ENCODE measurements at regions not wholly inside any gene's neighbourhood (a gene's known extent, or its start where the extent isn't known, plus 50 kb on each side); places are given as distances from the start of the nearest gene placed in this dataset.

- Histone ChIP-seq H3K4me3 (no peak overlapping the region), H3K36me3 (no peaks in the 10 kb centered on the region), H3K4me1 (no peaks in the 10 kb centered on the region), H3K27ac (no peak overlapping the region), H3K27me3 (no peaks in the 10 kb centered on the region), H3K9me3 (no peaks in the 10 kb centered on the region)
- TF ChIP-seq, protein P1, sequence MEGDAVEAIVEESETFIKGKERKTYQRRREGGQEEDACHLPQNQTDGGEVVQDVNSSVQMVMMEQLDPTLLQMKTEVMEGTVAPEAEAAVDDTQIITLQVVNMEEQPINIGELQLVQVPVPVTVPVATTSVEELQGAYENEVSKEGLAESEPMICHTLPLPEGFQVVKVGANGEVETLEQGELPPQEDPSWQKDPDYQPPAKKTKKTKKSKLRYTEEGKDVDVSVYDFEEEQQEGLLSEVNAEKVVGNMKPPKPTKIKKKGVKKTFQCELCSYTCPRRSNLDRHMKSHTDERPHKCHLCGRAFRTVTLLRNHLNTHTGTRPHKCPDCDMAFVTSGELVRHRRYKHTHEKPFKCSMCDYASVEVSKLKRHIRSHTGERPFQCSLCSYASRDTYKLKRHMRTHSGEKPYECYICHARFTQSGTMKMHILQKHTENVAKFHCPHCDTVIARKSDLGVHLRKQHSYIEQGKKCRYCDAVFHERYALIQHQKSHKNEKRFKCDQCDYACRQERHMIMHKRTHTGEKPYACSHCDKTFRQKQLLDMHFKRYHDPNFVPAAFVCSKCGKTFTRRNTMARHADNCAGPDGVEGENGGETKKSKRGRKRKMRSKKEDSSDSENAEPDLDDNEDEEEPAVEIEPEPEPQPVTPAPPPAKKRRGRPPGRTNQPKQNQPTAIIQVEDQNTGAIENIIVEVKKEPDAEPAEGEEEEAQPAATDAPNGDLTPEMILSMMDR (IDR thresholded peaks at IDR 0.05), result no peak
- TF ChIP-seq POLR2A (IDR thresholded peaks at IDR 0.05), result no peak
- no peak for TF ChIP-seq POLR2AphosphoS5 (IDR thresholded peaks at IDR 0.05)
- no peak for TF ChIP-seq EP300 (IDR thresholded peaks at IDR 0.05; ENCODE audit: low read depth)
- 93 to 94% methylated on average over 3 to 10 of the region's 10 CpGs for WGBS, 2 donors (ENCODE audit: low coverage in 1 of 2)
- in situ Hi-C loops (cut with MboI; ENCODE audit: low pct_ligation_motif_present in 1 of 4, low pct_unique_long_range_greater_than_20kb in 1 of 4, low sequenced_read_pairs in 3 of 4) (no loop called here), intact Hi-C loops (cut with DNase I; ENCODE audit: low total_unique reads) (no loop called here)
- no peak for DNase-seq
These were observed 261.0 kb downstream of the TLE3 start for GRCh38 chr15:69836526-69837230.

GRCh38 chr15:69838338-69838737, 259.4 kb downstream of the TLE3 start:
- Histone ChIP-seq H3K27ac (no peak overlapping the region), H3K36me3 (no peaks in the 10 kb centered on the region), H3K4me3 (no peak overlapping the region), H3K4me1 (no peaks in the 10 kb centered on the region), H3K27me3 (no peaks in the 10 kb centered on the region), H3K9me3 (no peaks in the 10 kb centered on the region)
- WGBS, 2 donors (ENCODE audit: low coverage in 1 of 2), result 91% methylated on average over 1 of the region's 1 CpG; no CpG with 5 or more reads in 1 of the 2 donors
- intact Hi-C loops (cut with DNase I; ENCODE audit: low total_unique reads), result no loop called here
- in situ Hi-C loops (cut with MboI; ENCODE audit: low pct_ligation_motif_present in 1 of 4, low pct_unique_long_range_greater_than_20kb in 1 of 4, low sequenced_read_pairs in 3 of 4), result no loop called here
- DNase-seq, result no peak
- no peak for TF ChIP-seq POLR2AphosphoS5 (IDR thresholded peaks at IDR 0.05)
- TF ChIP-seq EP300 (IDR thresholded peaks at IDR 0.05; ENCODE audit: low read depth), result no peak
- TF ChIP-seq, protein P1 (IDR thresholded peaks at IDR 0.05), result no peak
- no peak for TF ChIP-seq POLR2A (IDR thresholded peaks at IDR 0.05)

- intact Hi-C loops (cut with DNase I; ENCODE audit: low total_unique reads), result no loop called here
These were observed 258.7 kb downstream of the TLE3 start for GRCh38 chr15:69838994-69839393.

GRCh38 chr15:69841113-69841828, 256.4 kb downstream of the TLE3 start:
- Histone ChIP-seq H3K36me3 (no peaks in the 10 kb centered on the region), H3K9me3 (no peaks in the 10 kb centered on the region), H3K4me1 (no peaks in the 10 kb centered on the region), H3K27me3 (no peaks in the 10 kb centered on the region), H3K4me3 (no peak overlapping the region), H3K27ac (no peak overlapping the region)
- intact Hi-C loops (cut with DNase I; ENCODE audit: low total_unique reads) (no loop called here), in situ Hi-C loops (cut with MboI; ENCODE audit: low pct_ligation_motif_present in 1 of 4, low pct_unique_long_range_greater_than_20kb in 1 of 4, low sequenced_read_pairs in 3 of 4) (no loop called here)
- no peak for DNase-seq
- TF ChIP-seq POLR2A (IDR thresholded peaks at IDR 0.05) (no peak), EP300 (IDR thresholded peaks at IDR 0.05; ENCODE audit: low read depth) (no peak), POLR2AphosphoS5 (IDR thresholded peaks at IDR 0.05) (no peak)
- TF ChIP-seq, protein P1 (IDR thresholded peaks at IDR 0.05), result no peak
- WGBS, 2 donors (ENCODE audit: low coverage in 1 of 2), result 54 to 57% methylated on average over 6 to 21 of the region's 21 CpGs

More at GRCh38 chr15:69838994-69839393, 258.7 kb downstream of the TLE3 start:
- Histone ChIP-seq H3K9me3 (no peaks in the 10 kb centered on the region), H3K36me3 (no peaks in the 10 kb centered on the region), H3K27ac (no peak overlapping the region), H3K4me3 (no peak overlapping the region), H3K27me3 (no peaks in the 10 kb centered on the region), H3K4me1 (no peaks in the 10 kb centered on the region)
- no peak for DNase-seq
- TF ChIP-seq POLR2AphosphoS5 (IDR thresholded peaks at IDR 0.05) (no peak), POLR2A (IDR thresholded peaks at IDR 0.05) (no peak)
- TF ChIP-seq, protein P1 (IDR thresholded peaks at IDR 0.05), result no peak
- 79% methylated on average over 2 of the region's 2 CpGs; no CpG with 5 or more reads in 1 of the 2 donors for WGBS, 2 donors (ENCODE audit: low coverage in 1 of 2)
- in situ Hi-C loops (cut with MboI; ENCODE audit: low pct_ligation_motif_present in 1 of 4, low pct_unique_long_range_greater_than_20kb in 1 of 4, low sequenced_read_pairs in 3 of 4), result no loop called here
